ENCODE measurements at regions not wholly inside any gene's neighbourhood (a gene's known extent, or its start where the extent isn't known, plus 50 kb on each side); places are given as distances from the start of the nearest gene placed in this dataset.

DNA sequence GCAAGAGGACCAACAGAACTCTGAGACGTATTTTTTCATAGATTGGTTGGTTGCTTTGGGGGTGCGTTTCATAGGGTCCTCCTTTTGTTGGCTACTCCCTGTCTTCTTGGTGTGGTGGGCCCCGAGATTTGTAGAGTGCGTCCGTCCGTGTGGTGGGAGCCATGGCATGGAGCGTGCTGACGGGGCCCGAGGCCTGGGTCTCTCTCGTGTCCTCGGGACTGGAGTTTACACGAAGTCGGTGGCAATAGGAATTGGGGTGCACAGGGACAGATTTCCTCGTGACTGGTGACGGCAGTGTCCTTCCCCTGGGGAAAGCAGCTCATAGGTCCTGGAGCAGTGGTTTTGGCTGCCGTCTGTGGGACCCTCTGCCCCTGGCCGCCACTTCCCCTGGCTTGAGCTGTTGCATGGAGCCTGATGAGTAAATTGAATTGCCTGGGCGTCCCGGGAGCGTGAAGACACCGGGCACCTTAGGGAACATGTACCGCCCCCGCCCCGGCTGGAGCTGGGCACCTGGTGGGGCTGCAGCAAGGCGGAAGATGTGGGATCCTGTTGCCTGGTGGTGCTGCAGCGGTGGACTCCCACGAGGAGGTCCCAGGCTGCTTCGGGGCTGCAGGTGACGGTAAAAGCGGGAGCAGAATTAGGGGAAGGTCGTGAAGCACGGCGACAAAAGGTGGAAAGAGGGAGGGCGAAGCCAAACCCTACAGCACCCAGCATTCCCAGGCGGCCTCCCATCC is 153.7 kb upstream of the ALG10B start:
- no peak for TF ChIP-seq EP300 (IDR thresholded peaks at IDR 0.05)
- TF ChIP-seq, protein P1, sequence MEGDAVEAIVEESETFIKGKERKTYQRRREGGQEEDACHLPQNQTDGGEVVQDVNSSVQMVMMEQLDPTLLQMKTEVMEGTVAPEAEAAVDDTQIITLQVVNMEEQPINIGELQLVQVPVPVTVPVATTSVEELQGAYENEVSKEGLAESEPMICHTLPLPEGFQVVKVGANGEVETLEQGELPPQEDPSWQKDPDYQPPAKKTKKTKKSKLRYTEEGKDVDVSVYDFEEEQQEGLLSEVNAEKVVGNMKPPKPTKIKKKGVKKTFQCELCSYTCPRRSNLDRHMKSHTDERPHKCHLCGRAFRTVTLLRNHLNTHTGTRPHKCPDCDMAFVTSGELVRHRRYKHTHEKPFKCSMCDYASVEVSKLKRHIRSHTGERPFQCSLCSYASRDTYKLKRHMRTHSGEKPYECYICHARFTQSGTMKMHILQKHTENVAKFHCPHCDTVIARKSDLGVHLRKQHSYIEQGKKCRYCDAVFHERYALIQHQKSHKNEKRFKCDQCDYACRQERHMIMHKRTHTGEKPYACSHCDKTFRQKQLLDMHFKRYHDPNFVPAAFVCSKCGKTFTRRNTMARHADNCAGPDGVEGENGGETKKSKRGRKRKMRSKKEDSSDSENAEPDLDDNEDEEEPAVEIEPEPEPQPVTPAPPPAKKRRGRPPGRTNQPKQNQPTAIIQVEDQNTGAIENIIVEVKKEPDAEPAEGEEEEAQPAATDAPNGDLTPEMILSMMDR (IDR thresholded peaks at IDR 0.05), result no peak

Measured in tibial nerve (tissue), 4 donors.